Upper lobe of left lung (tissue), 4 donors: ENCODE measurements at regions not wholly inside any gene's neighbourhood (a gene's known extent, or its start where the extent isn't known, plus 50 kb on each side); places are given as distances from the start of the nearest gene placed in this dataset.

Experiments
- CTCF ChIP-seq, 6 experiments: fragments of 450-650 bp in 4 of 6; fragments of 200-600 bp in 2 of 6; sonication (generic) in 2 of 6; IDR thresholded peaks; one replicate each; pipeline ENCODE4 v1.5.1; 2016 to 2019; ENCODE audit warnings: antibody characterized with exemption in 6 of 6
- EP300 ChIP-seq, 4 donors: sonication (generic); formaldehyde crosslinking; IDR thresholded peaks; one replicate each; pipeline ENCODE4 v1.5.1; 2017; ENCODE audit warnings: antibody characterized with exemption in 4 of 4, control low read depth in 2 of 4
- POLR2AphosphoS5 ChIP-seq, 2 donors: sonication (generic); formaldehyde crosslinking; IDR thresholded peaks; one replicate each; pipeline ENCODE4 v1.5.1; 2017; ENCODE audit warnings: antibody characterized with exemption in 2 of 2

- no peak for TF ChIP-seq EP300 (IDR thresholded peaks at IDR 0.05)
- TF ChIP-seq CTCF (IDR thresholded peaks at IDR 0.05), result no peak
- TF ChIP-seq POLR2AphosphoS5 (IDR thresholded peaks at IDR 0.05), result no peak
These were observed 1120.0 kb downstream of the SORCS1 start for GRCh38 chr10:106044503-106044902.
